GM19023 (cell line): ENCODE measurements at regions not wholly inside any gene's neighbourhood (a gene's known extent, or its start where the extent isn't known, plus 50 kb on each side); places are given as distances from the start of the nearest gene placed in this dataset.

Experiments used
- ATAC-seq: cut with Tn5 transposase; IDR thresholded peaks from one replicate; pipeline ENCODE4 v1.9.1; 2021; ENCODE audit warnings: mild to moderate bottlenecking, moderate library complexity; ENCODE audit not compliant: unreplicated experiment

DNA sequence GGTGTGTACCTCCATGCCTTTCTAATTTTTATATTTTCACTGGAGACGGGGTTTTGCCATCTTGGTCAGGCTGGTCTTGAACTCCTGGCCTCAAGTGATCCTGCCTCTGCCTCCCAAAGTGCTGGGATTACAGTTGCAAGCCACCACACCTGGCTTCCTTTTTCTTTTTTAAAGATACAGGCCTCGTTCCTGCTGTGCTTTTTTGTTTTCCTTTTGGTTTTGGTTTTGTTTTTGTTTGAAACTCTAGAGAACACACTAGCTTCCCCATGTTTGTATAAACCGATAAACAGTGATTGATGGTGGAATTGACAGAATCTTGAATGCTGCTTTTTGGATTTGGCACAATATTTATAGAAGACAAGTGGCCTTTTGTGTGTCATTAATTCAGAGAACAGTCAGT, 1603.4 kb downstream of the MAT2B start:
- no peak for ATAC-seq

DNA sequence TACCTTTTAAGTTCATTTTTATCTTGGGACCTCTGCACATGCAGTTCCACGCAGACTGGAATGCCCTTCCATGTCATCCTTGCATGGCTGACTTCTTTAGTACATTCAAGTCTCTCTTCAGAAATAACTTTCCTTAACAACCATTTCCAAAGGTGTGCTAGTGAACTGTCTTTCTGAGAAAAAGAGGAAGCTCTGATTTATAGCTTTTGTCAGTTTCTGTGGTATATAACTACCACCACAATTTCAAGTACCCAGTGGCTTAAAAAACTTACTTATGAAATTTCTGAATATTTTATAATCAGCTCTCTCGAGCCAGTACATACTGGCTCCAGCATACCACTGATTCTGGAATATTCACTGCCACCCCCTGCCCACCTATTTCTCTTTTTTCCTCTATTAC, 1613.8 kb downstream of the MAT2B start:
- no peak for ATAC-seq

DNA sequence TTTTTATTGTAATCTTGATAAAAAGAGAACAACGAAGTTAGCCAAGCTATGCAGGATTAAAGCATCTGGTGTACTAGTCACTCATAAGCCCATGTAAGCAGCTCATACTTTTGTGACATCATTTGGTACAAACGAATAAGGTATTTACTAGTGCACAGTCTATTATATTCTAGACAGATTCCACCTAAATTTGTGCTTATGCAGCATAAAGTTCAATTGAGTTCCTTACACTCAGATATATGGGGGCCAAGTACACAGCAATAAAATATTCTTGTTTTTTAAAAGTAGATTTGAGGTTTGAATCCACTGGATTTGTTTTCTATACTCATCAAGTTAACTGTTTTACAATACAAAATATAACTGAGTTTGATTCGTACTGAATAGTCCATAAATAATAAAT, 1621.2 kb downstream of the MAT2B start:
- no peak for ATAC-seq

DNA sequence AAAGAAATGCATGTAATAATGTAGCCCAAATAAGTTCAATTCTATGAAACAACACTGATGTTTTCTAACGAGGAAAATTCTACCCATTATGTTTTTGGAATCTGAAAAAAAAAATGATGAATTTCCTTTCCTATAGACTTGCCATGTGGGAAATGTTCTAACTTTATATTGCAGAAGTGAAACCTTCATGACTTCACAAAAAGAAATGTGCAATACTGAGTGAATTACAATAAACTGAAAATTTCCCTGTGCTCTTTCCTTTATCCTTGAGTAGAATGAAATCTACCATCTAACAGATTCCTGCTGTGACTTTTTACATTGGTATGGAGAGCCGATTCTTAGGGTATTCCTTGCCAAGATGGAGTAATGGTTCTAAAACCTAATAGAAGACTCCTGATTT, 1622.5 kb downstream of the MAT2B start:
- ATAC-seq: no peak

DNA sequence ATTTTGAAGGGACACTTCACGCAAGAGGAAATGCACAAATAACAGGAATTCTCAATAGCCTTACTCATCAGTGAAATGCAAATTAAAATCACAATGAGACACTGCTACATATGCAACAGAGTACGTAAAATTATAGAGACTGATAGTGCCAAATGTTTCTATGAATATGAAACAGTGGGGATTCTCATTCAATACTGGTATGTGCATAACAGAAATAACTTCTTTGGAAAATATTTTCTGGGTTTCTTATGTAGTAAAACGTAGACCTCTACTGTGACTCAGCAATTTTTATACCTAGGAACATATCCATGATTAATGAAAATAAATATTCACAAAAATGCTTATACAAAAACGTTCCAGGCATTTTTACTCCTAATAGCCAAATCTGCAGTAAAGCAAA, 1625.2 kb downstream of the MAT2B start:
- no peak for ATAC-seq

DNA sequence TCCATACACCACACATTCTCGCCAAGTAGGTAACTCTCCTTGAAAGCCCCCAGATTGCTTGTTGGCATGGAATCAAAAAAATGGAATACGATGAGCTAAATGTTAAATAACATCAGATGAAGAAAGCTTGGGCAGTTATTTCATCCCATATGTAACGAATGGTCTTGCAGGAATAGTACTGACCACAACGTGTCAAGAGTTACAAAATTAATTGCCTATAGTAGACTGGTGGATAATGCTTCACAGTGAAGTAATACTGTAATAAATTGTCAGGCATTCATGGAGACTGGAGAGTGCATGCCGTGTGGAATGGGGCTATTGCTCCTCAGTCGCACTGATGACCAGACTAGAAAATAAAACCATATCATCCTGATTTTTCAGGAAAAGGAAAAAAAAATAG, 1628.7 kb downstream of the MAT2B start:
- ATAC-seq: no peak

DNA sequence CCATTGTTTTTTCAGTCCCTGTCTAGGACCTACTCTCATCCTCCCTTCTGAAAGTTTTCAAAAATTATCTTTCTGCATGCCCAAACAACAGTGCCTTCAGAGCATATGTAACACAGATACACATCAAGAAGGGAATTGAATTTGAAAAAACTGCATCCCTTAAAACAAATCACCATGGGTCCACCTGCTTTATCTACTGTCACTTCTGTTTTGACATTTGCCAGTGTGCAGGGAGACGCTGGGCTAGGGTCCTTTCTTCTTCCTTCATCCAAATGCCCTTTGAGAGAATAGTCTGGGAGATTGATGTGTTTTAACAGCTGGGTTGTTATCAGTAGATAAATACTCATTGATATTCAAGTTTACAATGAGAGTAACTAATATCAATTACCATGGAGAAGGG, 1630.1 kb downstream of the MAT2B start:
- no peak for ATAC-seq

DNA sequence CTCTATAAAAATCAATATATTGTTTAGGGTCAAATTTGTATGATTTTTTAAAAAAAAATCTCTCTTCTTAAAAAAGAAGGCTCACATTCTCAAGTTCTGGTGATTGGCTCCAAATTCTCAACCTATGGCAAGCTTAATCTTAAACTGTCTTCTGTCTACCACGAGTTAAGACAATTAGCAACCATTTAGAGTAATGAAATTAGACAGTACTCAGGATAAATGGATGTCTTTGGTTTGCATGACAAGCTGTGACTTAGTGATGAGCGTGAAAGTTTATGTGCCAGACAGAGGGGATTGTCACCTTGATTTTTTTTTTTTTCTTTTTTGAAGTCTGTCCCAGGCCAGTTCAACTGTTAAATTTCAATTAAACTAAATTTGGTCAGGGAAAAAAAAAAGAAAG, 1632.3 kb downstream of the MAT2B start:
- no peak for ATAC-seq

DNA sequence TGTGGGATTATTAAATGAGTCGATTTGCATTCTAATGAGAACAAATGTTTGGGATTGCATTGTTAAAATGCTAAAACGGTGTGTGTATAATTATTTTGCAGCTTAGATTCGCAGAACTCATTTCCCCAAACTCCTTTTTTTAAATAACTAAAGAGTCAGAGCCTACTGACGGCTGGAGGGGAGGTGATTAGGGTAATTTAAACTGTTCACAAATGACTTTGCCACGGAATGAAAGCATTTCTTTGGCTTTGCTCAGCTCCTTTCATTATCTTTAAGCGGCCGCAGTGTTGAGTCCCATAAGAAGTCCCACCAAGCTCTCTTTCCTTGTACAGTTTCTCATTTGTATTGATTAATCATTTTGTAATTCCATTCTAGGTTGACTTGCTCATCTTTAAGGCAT, 1632.8 kb downstream of the MAT2B start:
- ATAC-seq: no peak

DNA sequence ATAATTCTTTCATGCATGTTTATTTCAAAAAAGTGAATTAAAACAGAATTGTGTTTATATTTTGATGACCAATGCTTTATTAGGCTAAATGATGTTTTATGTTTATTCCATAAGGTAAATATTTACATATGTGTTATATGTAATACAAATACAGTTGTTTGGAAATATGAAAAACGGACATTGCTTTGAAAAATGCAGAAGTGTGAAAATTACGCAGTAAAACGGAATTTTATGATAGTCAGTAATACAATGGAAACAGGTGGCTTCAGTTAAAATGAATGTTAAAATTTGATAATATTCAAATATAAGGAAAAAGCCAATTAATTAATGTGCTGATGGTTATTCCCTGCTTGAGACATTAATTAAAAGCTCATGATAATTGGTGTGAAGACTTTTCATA, 1633.8 kb downstream of the MAT2B start:
- no peak for ATAC-seq

DNA sequence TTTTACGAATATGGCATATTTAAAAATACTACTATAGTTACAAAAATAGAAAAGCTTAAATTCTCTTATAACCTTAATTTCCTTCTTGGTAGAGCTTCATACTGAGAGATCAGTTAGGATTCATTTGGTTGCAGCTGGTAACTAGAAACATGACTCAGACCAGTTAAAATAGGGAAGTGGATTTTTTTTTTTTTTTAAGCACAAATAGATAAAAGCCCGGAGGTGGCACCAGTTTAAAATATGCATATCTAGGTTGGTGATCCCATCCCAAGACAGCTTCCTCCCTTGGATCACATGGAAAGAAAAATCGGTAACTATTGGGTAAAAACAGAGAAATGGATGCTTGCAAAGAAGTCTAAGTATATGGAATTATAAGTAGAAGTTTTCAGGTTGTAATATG, 1634.3 kb downstream of the MAT2B start:
- ATAC-seq: no peak

DNA sequence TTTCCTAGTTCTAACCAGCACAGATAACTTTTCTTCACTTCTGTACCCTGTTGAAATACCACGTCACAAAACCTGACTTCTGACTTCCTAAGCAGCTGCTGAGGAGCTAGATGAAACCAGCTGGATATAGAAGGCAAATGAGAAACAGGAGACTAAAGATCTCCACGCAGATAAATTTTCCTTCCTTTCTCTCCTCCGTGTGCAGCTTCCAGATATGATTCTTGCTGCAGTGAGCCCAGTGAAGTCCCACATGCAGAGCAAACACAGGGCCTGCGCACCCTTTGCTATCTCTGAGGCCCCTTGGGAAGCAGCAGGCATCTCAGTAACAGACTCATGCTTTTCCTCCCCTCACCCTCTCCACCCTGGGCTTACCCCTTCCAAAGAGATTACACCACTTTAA, 1638.3 kb downstream of the MAT2B start:
- ATAC-seq: no peak

DNA sequence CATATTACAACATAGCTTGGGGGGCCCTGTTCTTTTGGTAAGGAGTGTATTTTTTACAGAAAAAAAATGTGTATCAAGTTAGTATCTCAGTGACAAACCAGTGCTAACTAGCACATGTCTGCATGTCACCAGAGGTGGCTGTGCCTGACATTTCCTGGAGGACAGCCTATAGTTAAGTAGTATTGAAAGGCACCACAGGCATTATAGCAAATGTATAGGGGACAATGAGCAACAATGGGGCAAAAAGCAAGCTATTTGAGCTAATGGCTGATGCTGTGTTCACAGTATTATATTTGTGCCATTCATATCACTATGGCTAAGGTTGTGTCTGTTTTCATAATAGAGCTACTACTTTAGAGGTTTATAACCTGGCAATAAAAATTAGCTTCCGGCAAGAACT, 1644.0 kb downstream of the MAT2B start:
- no peak for ATAC-seq

DNA sequence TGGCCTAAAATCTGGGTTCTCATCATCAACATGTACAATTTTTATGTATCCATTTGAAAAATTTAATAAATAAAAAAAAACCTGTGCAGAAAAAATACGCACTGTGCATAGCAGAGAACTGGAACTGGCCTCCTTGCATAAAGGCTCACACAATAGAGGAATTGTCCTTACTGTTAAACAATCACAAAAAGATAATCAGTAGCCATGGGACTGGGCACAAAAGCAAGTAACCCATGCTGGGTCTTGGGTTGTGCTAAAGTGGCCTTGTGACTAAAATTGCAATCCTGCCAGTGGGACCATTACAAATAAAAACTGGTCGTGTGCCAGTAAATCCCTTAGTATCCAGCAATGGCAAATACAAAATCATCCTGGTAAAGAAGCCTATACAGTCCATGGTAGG, 1646.6 kb downstream of the MAT2B start:
- ATAC-seq: no peak

DNA sequence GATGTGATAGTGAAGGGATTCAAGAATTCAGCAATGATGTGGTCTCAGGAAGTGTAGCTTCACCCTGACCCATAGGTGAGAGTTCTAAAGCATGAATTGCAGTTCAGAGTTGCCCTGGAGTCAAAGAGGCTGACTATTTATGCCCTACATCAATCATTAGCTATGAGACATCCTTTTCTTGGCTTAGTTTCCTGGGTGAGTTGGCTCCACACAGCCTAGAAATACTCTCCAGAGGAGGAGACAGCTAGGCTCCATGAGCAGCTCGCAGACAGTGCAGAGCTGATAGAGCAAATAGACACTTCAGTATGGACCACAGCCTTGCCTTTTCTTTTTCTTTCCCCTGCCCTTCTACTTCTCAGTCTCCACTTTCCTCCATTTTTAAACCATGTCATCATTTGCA, 1651.8 kb downstream of the MAT2B start:
- no peak for ATAC-seq

DNA sequence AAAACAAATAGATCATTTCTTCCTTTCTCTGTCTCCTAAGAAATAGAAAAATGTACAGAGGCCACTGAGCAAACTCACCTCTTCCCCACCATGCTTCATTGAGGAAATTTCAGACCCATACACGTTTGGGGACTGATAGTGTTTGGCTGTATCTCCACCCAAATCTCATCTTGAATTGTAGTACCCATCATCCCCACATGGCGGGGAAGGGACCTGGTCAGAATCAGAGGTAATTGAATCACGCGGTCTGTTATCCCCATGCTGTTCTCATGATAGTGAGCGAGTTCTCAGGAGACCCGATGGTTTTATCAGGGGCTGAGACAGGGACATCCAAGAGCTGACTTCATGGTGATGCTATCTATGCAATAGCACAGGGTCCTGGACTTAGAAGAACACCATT, 1655.8 kb downstream of the MAT2B start:
- no peak for ATAC-seq

DNA sequence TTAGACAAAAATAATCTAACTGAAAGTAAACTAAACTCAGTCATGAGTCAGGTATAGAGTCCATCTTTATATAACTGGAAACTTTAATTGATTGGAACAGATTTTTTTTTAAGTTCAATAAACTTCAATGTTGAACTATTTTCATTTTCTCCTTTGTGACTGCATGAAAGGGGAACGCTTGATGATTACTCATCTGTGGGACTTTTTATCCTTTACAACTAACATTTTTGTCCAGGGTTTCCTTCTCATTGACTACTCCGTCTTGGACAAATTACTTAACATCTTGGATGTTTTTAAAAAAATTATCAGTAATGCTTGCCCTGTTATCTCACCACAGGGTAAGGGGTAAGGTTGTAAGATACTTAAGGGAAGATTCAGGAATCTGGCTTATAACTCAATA, 1658.4 kb downstream of the MAT2B start:
- ATAC-seq: no peak

DNA sequence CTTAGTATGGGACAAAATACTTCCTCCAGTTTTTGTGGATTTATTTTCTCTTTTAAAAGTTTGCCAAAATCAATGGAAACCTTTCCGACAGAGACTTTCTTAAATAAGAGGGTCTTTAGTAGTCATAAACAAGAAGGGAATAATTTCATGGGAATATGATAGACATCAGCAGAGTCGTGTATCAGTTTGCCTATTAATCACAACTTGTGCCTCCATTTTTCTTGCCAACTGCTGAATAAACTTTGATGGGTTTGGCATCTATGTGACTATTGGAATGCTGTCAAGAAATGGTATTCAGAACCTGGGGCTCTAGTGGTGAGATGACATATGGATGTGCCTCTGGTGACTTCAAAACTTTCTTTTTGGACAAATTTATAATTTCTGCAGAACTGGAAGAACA, 1668.2 kb downstream of the MAT2B start:
- no peak for ATAC-seq

DNA sequence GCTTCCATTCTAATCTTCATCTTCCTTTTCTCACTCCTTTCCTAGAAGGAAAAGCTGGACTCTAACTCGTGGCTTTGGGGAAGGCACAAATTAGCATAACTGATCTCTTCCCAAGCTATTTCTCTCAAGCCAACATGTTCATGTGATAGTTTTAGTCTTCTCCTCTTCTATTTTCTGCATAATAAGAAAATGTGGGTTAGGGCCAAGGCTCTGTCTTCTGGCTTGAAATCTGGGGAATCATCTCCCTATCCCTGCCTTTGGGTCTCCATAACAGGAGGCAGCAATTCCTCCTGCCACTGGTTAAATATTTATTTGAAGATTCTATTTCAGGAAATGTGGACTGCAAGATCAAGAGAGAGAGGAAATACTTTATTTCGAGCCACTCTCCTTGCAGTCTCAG, 1669.6 kb downstream of the MAT2B start:
- no peak for ATAC-seq

DNA sequence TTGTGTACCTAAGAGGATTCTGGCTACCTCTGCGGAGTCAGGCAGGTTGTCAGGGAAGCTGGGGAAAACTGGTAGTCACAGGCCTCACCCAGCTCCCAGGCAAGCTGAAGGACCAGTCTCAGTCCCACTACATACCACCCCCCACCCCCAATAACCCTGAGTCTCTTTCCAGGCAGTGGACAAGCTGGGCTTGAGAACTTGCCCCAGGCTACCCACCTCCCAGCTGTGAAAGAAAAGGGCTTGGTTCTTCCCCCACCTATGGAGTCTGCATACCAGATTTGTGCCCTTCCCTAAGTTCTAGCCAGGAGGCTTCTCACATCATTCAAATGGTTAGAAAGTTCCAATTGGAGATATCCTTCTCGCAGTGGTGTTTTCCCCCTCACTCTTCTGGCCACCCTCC, 1678.8 kb downstream of the MAT2B start:
- no peak for ATAC-seq

DNA sequence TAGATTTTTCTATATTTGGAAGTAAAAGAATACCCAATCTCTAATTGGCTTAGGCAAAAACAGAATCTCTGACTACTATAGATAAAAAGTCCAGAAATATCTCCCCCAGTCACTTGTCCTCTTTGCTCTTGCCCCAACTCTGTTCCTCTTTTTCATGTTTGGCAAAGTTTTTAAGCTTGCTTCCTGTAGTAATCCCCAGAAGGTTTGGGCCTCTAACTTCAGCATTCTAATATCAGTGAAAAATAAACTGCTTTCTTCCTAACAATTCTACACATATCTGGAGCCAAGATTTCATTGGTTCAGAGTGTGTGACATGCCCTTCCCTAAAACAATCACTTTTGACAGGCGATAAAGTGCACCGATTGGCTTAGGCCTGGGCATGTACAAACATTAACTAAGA, 1680.3 kb downstream of the MAT2B start:
- no peak for ATAC-seq

DNA sequence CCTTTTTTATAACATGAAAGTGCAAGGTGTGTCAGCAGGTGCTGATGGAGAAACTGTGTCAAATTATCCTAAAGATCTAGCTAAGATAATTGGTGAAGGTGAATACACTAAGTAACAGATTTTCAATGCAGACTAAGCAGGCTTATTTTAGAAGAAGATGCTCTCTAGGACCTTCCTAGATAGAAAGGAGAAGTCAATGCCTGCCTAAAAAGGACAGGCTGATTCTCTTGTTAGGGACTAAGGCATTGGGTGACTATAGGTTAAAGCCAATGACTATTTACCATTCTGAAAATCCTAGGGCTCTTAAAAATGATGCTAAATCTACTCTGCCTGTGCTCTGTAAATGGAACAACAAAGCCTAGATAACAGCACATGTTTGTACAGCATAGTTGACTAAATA, 1682.4 kb downstream of the MAT2B start:
- no peak for ATAC-seq

DNA sequence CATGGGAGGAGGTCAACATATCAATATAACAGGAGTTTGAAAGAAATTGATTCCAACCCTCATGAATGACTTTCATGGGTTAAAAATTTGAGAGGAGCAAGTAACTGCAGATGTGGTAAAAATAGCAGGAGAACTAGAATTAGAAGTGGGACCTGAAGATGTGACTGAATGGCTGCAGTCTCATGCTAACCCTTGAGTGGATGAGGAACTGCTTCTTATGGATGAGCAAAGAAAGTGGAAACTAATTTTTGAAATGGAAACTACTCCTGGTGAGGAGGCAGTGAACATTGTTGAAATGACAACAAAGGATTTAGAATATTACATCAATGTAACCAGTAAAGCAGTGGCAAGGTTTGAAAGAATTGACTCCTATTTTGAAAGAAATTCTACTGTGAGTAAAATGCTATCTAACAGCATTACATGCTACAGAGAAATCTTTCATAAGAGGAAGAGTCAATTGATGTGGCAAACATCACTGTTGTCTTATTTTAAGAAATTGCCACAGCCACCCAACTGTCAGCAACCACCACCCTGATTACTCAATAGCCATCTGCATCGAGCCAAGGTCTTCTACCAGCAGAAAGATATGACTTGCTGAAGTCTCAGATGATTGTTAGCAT, 1683.2 kb downstream of the MAT2B start:
- no peak for ATAC-seq

DNA sequence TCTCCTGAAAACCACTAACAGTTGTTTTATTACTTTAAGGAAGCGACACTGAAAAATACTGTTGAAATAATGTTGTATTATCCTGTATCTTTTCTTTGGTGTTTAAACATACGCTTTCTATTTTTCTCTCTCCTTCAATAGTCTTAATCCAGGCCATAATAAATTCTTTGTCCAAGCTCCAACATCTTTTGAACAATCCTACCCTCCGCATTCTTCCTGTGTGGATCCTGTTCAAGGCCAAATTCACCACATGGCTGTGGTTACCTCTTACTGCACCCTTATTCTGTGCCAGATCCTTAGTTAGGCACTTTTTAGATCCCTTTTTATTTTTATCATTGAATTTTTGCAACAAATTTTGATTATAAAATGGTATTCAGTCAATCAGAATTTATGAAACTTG, 1691.5 kb downstream of the MAT2B start:
- no peak for ATAC-seq
